Stimulated activated CD4-positive, alpha-beta T cell treated with anti-CD3 and anti-CD28 coated beads, Interleukin-1b, Interleukin-23, amount 100 ng/mL, for 1 hour (primary cell): ENCODE measurements at regions not wholly inside any gene's neighbourhood (a gene's known extent, or its start where the extent isn't known, plus 50 kb on each side); places are given as distances from the start of the nearest gene placed in this dataset.

ENCODE experiments used
- DNase-seq, 2 donors: peaks; one replicate each; pipeline ENCODE4 v3.0.0-alpha.2; 2020; ENCODE audit warnings: low read depth in 2 of 2

- no peak for DNase-seq
Observed at GRCh38 chr9:21564175-21564574, 82.1 kb upstream of the IFNE start.

- no peak for DNase-seq
Observed at GRCh38 chr9:21565155-21565554, 83.0 kb upstream of the IFNE start.

GRCh38 chr9:21567926-21568325, 85.8 kb upstream of the IFNE start:
- DNase-seq: no peak

- no peak for DNase-seq
Observed at GRCh38 chr9:21568484-21568883, 86.4 kb upstream of the IFNE start.

GRCh38 chr9:21569721-21570120, 87.6 kb upstream of the IFNE start:
- no peak for DNase-seq

GRCh38 chr9:21570643-21571275, 88.6 kb upstream of the IFNE start:
- DNase-seq: no peak

GRCh38 chr9:21574261-21574660, 92.1 kb upstream of the IFNE start:
- DNase-seq: no peak

- no peak for DNase-seq
Observed at GRCh38 chr9:21576331-21577189, 94.4 kb upstream of the IFNE start.

- DNase-seq: no peak
Observed at GRCh38 chr9:21579247-21579671, 97.1 kb upstream of the IFNE start.

GRCh38 chr9:21579743-21580142, 97.6 kb upstream of the IFNE start:
- no peak for DNase-seq

GRCh38 chr9:21580636-21581378, 98.7 kb upstream of the IFNE start:
- no peak for DNase-seq

GRCh38 chr9:21583628-21584377, 101.7 kb upstream of the IFNE start:
- no peak for DNase-seq

GRCh38 chr9:21584890-21585289, 102.8 kb upstream of the IFNE start:
- no peak for DNase-seq

GRCh38 chr9:21585756-21586752, 103.9 kb upstream of the IFNE start:
- DNase-seq: no peak

GRCh38 chr9:21589344-21590056, 107.4 kb upstream of the IFNE start:
- no peak for DNase-seq

- DNase-seq: no peak
Observed at GRCh38 chr9:21590058-21590996, 108.2 kb upstream of the IFNE start.

- no peak for DNase-seq
Observed at GRCh38 chr9:21591221-21592062, 109.3 kb upstream of the IFNE start.

GRCh38 chr9:21592063-21592338, 109.9 kb upstream of the IFNE start:
- DNase-seq: no peak
